GM10266 (cell line): ENCODE measurements at regions not wholly inside any gene's neighbourhood (a gene's known extent, or its start where the extent isn't known, plus 50 kb on each side); places are given as distances from the start of the nearest gene placed in this dataset.

Experiments used
- DNase-seq: peaks from one replicate; pipeline ENCODE4 v3.0.0; 2012; ENCODE audit errors: extremely low spot score
- CTCF ChIP-seq: IDR thresholded peaks from 2 replicates; pipeline ENCODE4 v1.5.1; 2012; ENCODE audit warnings: mild to moderate bottlenecking, low read depth; ENCODE audit not compliant: control insufficient read depth, insufficient read depth; ENCODE audit errors: missing control alignments

GRCh38 chr21:27631471-27631870 lies 664.6 kb upstream of the ADAMTS5 start:
- no peak for TF ChIP-seq CTCF
- DNase-seq = no peak

DNA sequence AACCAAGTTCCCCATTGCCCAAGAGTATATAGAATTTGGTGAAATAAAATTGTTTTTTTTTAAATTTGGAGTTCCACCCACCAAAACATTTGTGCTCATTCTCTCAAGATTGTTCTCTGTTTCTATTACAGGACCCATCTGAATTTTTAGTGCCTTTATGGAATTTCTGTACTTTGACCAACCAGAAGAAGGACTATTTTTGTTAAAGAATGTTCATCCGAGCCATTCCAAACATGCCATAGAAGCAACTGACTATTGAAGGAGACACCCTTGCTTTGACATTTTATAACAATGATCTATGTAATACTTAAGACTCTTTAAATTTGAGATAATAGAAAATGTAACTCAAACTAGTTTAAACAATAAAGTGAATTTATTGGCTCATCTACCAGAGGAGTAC lies 655.7 kb upstream of the ADAMTS5 start:
- DNase-seq = no peak
- no peak for TF ChIP-seq CTCF

DNA sequence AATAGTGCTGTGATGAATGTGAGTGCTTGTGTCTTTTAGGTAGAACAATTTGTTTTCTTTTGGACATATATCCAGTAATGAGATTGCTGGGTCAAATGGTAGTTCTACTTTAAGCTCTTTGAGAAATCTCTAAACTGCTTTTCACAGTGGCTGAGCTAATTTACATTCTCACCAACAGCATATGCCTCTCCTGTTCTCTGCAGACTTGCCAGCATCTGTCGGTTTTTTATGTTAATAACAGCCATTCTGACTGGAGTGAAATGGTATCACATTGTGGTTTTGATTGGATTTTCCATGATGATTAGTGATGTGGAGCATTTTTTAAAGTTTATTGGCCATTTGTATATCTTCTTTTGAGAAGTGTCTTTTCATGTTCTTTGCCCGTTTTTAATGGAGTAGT lies 647.3 kb upstream of the ADAMTS5 start:
- no peak for DNase-seq
- no peak for TF ChIP-seq CTCF

DNA sequence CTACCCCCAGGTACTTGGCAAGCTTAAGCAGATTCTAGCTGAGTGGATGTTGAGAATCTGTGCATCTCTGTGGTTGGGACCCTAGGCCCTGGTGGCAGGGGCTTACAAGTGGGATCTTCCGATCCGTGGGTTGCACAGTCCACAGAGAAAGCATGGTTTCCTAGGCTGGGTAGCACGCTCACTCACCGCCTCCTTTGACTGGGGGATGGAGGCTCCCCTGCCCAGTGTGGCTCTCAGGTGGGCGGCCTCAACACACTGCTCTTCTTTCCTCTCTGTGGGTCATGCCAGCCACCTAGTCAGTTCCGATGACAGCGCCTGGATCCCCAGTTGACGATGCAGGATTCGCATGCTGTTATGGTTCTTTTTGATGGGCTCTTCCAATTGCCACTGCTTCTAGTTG lies 639.5 kb upstream of the ADAMTS5 start:
- no peak for DNase-seq
- TF ChIP-seq CTCF = no peak

DNA sequence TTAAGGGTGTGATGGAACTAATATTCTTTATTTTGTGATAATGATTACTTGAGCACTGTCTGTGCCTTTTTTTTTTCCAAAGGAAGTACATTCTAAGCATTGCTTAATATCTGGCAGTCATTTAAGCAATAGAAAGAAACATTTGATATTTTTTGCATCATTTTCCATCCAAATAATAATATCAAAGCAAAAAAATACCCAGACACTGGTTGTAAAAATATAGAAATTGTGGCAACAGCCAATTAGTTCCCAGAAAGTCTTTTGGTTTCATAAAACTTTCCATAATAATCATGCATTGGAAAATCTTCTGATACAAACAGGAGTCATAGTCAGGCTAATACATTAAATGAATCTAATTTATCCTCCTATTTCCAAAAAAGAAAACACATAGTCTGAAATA lies 629.3 kb upstream of the ADAMTS5 start:
- no peak for TF ChIP-seq CTCF
- no peak for DNase-seq

- TF ChIP-seq CTCF = no peak
- DNase-seq = no peak
These were observed 628.8 kb upstream of the ADAMTS5 start for GRCh38 chr21:27595716-27596115.

DNA sequence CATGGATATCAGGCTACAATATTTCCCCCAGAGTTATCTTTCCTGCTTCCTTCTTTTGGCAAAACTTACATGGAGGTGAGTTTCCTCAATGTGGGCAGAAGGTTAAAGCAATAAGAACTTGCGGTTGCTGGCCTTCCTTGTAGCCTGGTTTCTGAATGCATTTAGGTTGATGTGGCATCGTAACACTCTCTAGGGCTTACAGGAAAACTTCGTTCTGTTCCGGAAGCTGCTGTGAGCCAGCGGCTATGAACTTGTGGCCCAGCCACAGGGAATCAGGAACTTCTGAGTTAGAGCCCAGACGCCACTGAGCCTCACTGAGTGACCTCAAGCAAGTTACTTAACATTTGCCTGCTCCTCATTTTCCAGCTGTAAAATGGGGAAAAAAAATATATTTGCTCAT lies 623.4 kb upstream of the ADAMTS5 start:
- no peak for TF ChIP-seq CTCF
- no peak for DNase-seq

GRCh38 chr21:27589781-27590180 lies 622.9 kb upstream of the ADAMTS5 start:
- DNase-seq = no peak
- TF ChIP-seq CTCF = no peak
